Ramos (cell line): ENCODE measurements at regions not wholly inside any gene's neighbourhood (a gene's known extent, or its start where the extent isn't known, plus 50 kb on each side); places are given as distances from the start of the nearest gene placed in this dataset.

ENCODE experiments used
- in situ Hi-C: fragments of 300-500 bp; cut with MboI; formaldehyde crosslinking; loops from one replicate; pipeline ENCODE4 v1.14.3; 2022; ENCODE audit warnings: low sequenced_read_pairs; ENCODE audit not compliant: unreplicated experiment

- in situ Hi-C loops: no loop called here
Observed at GRCh38 chr11:122463530-122463929, 192.0 kb upstream of the UBASH3B start.

- in situ Hi-C loops: no loop called here
Observed at GRCh38 chr11:122459064-122459463, 196.5 kb upstream of the UBASH3B start.

DNA sequence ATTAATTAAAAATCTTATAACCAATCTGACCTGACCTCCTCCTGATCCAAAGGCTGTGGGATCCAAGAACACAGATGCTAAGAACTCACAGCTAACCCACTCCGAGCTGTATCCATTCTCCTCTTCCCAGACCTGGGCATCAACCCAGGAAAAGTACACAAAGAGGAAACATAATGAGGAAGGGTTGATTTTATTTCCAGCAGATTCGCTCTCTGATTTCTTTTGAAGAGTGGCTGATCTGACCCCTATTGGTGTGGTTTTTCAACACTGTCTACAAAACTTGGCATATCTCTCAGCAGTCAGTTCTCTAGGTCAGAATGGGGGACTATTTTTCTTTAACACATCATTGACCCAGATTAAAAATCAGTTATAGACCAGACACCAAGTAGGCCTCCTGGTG is 201.9 kb upstream of the UBASH3B start:
- in situ Hi-C loops: no loop called here

- in situ Hi-C loops: no loop called here
Observed at GRCh38 chr11:122451911-122452310, 203.6 kb upstream of the UBASH3B start.

DNA sequence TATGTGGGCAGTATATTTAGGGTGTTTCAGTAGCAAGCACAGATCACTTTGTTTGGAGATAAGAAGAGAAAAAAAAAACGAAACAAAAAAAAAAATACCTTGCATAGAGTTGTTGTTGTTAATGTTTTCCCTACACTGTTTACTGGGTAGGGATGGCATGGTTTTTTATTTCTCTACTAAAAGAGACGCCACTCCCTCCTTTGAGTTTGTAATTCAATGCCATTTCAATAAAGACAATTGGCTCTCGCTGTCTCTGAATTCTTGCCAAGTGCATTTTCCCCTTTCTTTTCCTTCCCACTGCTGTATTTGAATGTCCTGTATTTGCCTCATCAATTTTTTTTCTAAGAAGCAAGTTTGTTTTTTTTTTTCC is 213.9 kb upstream of the UBASH3B start:
- in situ Hi-C loops: no loop called here

GRCh38 chr11:122440811-122441665 is 214.5 kb upstream of the UBASH3B start:
- in situ Hi-C loops: no loop called here

GRCh38 chr11:122439866-122440810 is 215.4 kb upstream of the UBASH3B start:
- in situ Hi-C loops: no loop called here

- in situ Hi-C loops: no loop called here
Observed at GRCh38 chr11:122436188-122436555, 219.3 kb upstream of the UBASH3B start.

GRCh38 chr11:122435540-122436187 is 219.9 kb upstream of the UBASH3B start:
- in situ Hi-C loops: no loop called here

DNA sequence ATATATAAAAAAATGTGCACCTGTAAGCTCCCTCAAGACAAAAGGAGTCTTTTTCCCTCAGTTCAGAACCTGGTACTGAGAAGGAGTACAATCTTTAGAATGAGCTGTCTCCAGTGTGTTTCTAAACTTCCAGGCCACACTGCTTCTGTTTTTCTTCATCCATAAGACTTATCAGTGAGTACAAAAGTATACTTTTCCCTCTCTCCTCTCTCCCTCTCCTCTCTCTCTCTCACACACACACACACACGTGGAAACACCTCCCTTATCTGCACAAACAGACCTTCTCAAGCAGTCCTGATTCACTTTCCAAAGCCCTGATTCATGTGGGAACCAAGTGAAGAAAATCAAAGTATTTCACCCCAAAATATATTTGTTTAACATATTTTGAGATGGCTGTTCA is 220.7 kb upstream of the UBASH3B start:
- in situ Hi-C loops: no loop called here

- in situ Hi-C loops: no loop called here
Observed at GRCh38 chr11:122430490-122430889, 225.0 kb upstream of the UBASH3B start.

GRCh38 chr11:122426073-122426472 is 229.4 kb upstream of the UBASH3B start:
- in situ Hi-C loops: no loop called here

DNA sequence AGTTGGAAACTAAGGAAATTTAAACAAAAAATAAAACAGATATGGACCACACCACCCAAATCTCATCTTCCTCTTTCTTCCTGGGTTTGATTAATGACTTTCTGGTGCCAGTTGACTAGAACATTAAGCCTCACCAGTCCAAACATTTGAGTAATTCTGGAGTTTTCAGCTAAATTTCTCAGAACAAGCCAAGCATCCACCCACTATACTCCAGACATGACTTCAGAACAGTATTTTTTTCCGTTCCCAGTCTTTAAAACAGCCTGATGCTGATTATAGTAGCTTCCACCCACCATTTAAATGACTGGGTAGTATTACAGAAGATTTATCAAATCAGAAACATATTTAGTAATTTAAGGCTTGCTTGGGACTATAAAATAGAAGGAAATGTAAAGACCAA is 230.9 kb upstream of the UBASH3B start:
- in situ Hi-C loops: no loop called here

GRCh38 chr11:122423886-122424285 is 231.6 kb upstream of the UBASH3B start:
- in situ Hi-C loops: no loop called here

GRCh38 chr11:122423273-122423672 is 232.2 kb upstream of the UBASH3B start:
- in situ Hi-C loops: no loop called here

DNA sequence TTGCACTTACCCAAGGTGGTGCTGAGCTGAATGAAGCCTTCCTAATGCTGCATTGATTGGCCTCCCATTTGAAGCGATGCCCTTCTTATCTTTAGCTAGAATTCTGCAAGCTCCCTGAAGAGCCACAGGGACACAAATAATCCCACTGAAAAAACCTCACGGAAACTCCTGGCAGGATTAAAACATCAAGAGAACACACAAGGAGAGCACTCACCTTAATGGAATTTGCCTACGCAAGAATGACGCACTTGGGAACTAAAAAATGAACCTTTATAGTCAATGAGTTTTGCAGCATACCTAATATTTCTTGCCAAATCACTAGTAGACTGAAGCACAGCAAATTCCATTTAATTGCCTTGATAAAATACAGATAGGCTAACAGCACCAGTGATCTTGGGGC is 232.8 kb upstream of the UBASH3B start:
- in situ Hi-C loops: no loop called here

- in situ Hi-C loops: no loop called here
Observed at GRCh38 chr11:122421702-122422101, 233.8 kb upstream of the UBASH3B start.

DNA sequence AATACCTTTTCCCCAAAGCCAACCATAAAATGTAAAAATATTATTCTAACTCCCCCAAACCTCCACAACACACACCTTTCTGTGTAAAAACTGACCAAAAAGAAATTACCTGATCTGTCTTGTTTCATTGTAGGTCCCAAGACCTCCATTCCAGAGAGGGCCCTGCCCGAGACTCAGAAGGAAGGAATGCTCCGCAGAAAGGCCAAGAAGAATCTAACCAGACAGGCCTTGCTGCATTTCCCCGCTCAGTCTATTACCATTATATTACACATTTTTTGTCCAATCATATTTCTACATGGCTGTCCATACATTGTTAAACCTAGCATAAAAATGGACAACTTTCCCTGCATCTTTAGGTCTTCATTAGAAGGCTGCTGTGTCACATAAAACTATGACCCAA is 237.5 kb upstream of the UBASH3B start:
- in situ Hi-C loops: no loop called here

DNA sequence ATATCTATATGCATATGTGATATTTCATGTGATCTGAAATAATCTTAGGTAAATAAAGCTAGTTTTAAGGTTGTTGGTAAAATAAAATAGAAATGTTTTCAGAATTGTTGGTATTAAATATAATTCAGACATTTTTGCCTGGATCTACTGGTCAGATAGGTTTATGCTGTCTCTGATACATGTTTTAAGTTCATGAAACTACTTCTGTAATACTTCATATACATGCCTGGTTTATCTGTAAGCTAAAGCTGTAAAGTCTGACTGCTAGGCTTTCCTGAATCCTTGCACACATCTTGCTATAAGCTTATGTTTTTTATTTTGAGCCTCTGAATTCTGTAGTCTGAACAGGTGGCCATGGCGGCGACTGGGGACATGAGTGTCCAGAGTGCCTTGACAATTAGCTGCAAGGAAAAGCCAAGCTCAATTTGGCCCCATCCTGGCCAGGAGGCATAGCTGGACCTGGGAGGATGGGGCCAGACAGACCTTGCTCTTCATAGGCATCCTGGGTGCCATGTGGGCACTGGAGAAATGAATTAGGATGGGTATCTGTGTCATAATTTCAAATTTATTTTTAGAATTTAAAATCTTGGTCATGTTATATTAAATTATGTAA is 241.0 kb upstream of the UBASH3B start:
- in situ Hi-C loops: no loop called here

GRCh38 chr11:122413677-122414076 is 241.8 kb upstream of the UBASH3B start:
- in situ Hi-C loops: no loop called here
